ENCODE measurements at regions not wholly inside any gene's neighbourhood (a gene's known extent, or its start where the extent isn't known, plus 50 kb on each side); places are given as distances from the start of the nearest gene placed in this dataset.

- TF ChIP-seq, protein P1, sequence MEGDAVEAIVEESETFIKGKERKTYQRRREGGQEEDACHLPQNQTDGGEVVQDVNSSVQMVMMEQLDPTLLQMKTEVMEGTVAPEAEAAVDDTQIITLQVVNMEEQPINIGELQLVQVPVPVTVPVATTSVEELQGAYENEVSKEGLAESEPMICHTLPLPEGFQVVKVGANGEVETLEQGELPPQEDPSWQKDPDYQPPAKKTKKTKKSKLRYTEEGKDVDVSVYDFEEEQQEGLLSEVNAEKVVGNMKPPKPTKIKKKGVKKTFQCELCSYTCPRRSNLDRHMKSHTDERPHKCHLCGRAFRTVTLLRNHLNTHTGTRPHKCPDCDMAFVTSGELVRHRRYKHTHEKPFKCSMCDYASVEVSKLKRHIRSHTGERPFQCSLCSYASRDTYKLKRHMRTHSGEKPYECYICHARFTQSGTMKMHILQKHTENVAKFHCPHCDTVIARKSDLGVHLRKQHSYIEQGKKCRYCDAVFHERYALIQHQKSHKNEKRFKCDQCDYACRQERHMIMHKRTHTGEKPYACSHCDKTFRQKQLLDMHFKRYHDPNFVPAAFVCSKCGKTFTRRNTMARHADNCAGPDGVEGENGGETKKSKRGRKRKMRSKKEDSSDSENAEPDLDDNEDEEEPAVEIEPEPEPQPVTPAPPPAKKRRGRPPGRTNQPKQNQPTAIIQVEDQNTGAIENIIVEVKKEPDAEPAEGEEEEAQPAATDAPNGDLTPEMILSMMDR (conservative IDR thresholded peaks at IDR 0.05), result no peak
- DNase-seq (ENCODE audit: low read depth, low spot score), result no peak
- Mint-ChIP-seq H3K4me1 (no peaks in the 10 kb centered on the region), H3K27ac (ENCODE audit: unreplicated experiment) (no peak overlapping the region), H3K4me3 (no peak overlapping the region), H3K36me3 (ENCODE audit: low read depth) (no peaks in the 10 kb centered on the region), H3K9me3 (peaks cover 3% of the 10 kb centered on the region), H3K27me3 (ENCODE audit: low read depth) (no peaks in the 10 kb centered on the region)
These were observed 265.3 kb downstream of the PAX3 start for GRCh38 chr2:222033541-222033940.

- H3K4me3 Mint-ChIP-seq, result no peak overlapping the region
- no peak for DNase-seq (ENCODE audit: low read depth, low spot score)
These were observed 272.9 kb downstream of the PAX3 start for GRCh38 chr2:222025881-222026271.

GRCh38 chr2:222024932-222025880 is 273.6 kb downstream of the PAX3 start:
- Mint-ChIP-seq H3K4me3 (no peak overlapping the region), H3K27me3 (ENCODE audit: low read depth) (peaks cover 5% of the 10 kb centered on the region), H3K36me3 (ENCODE audit: low read depth) (no peaks in the 10 kb centered on the region), H3K9me3 (peaks cover 3% of the 10 kb centered on the region), H3K27ac (ENCODE audit: unreplicated experiment) (no peak overlapping the region), H3K4me1 (peaks cover 17% of the 10 kb centered on the region)
- peak; percentile 9 for DNase-seq (ENCODE audit: low read depth, low spot score)
- TF ChIP-seq, protein P1 (conservative IDR thresholded peaks at IDR 0.05), result peak; percentile 79

More at GRCh38 chr2:222025881-222026271, 272.9 kb downstream of the PAX3 start:
- Mint-ChIP-seq H3K27me3 (ENCODE audit: low read depth) (peaks cover 5% of the 10 kb centered on the region), H3K36me3 (ENCODE audit: low read depth) (no peaks in the 10 kb centered on the region), H3K4me1 (peaks cover 17% of the 10 kb centered on the region), H3K9me3 (peaks cover 3% of the 10 kb centered on the region), H3K27ac (ENCODE audit: unreplicated experiment) (no peak overlapping the region)
- TF ChIP-seq, protein P1 (conservative IDR thresholded peaks at IDR 0.05), result no peak

DNA sequence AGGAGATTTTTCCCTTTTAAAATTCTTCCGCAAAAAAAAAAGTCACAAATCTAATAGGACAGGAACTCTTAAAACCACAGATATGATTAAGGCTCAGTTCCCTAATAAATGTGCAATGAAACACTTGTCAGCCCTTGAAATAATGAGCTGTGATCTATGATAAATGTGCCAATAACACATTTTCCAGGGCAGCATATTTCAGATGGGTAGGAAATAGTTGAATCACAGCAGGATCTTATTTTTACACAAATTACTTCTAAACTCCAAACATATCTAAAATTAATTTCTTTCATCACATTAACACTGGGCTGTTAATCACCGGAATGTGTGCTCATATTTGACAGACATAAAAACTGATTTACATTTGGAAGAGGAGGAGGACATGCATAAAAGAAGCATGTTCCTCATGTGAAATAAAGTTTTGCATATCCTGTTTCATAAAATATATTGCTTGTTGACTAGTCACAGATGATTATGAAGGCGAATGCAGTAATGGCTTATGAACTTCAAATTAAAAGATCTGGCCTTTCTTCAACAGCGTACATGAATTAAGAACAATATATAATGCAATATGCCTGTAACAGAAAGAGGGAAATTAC is 281.4 kb downstream of the PAX3 start:
- peaks cover 3% of the 10 kb centered on the region for H3K27me3 Mint-ChIP-seq (ENCODE audit: low read depth)
- peaks cover 8% of the 10 kb centered on the region for H3K9me3 Mint-ChIP-seq
- TF ChIP-seq, protein P1 (conservative IDR thresholded peaks at IDR 0.05), result no peak
- H3K4me1 Mint-ChIP-seq, result no peaks in the 10 kb centered on the region
- no peak overlapping the region for H3K27ac Mint-ChIP-seq (ENCODE audit: unreplicated experiment)
- no peak overlapping the region for H3K4me3 Mint-ChIP-seq
- no peaks in the 10 kb centered on the region for H3K36me3 Mint-ChIP-seq (ENCODE audit: low read depth)
- no peak for DNase-seq (ENCODE audit: low read depth, low spot score)

GRCh38 chr2:222013889-222014288 is 284.9 kb downstream of the PAX3 start:
- TF ChIP-seq, protein P1 (conservative IDR thresholded peaks at IDR 0.05), result no peak
- DNase-seq (ENCODE audit: low read depth, low spot score), result no peak
- Mint-ChIP-seq H3K27ac (ENCODE audit: unreplicated experiment) (no peak overlapping the region), H3K9me3 (peaks cover 8% of the 10 kb centered on the region), H3K27me3 (ENCODE audit: low read depth) (peaks cover 3% of the 10 kb centered on the region), H3K36me3 (ENCODE audit: low read depth) (no peaks in the 10 kb centered on the region), H3K4me3 (no peak overlapping the region), H3K4me1 (peaks cover 11% of the 10 kb centered on the region)
